ENCODE measurements at regions not wholly inside any gene's neighbourhood (a gene's known extent, or its start where the extent isn't known, plus 50 kb on each side); places are given as distances from the start of the nearest gene placed in this dataset.

- TF ChIP-seq CTCF (IDR thresholded peaks at IDR 0.05) (no peak), POLR2A (IDR thresholded peaks at IDR 0.05) (no peak)
Observed at GRCh38 chr1:182192215-182192614, 130.7 kb upstream of the ZNF648 start.
